ACC112 (cell line): ENCODE measurements at regions not wholly inside any gene's neighbourhood (a gene's known extent, or its start where the extent isn't known, plus 50 kb on each side); places are given as distances from the start of the nearest gene placed in this dataset.
"Not testable (repeated sequence)": the region's sequence is repeated elsewhere in the genome, so short reads cannot be mapped to it uniquely, and the experiment has no call there.

Experiments used
- H2AFZ ChIP-seq: fragments of 200-600 bp; sonication (generic); one replicate; pipeline ENCODE4 v1.6.0; 2017; ENCODE audit warnings: antibody characterized with exemption, low read length; ENCODE audit not compliant: unreplicated experiment
- H3K27ac ChIP-seq: fragments of 200-600 bp; sonication (generic); 2 replicates; pipeline ENCODE4 v1.5.1; 2014; ENCODE audit warnings: low read depth, mild to moderate bottlenecking, antibody characterized with exemption, low read length, moderate library complexity
- H3K27me3 ChIP-seq: fragments of 200-600 bp; sonication (generic); 2 replicates; pipeline ENCODE4 v1.6.1; 2014; ENCODE audit warnings: mild to moderate bottlenecking, antibody characterized with exemption, low read length, moderate library complexity, mixed read lengths; ENCODE audit not compliant: insufficient read depth
- H3K36me3 ChIP-seq: fragments of 200-600 bp; sonication (generic); 2 replicates; pipeline ENCODE4 v1.6.1; 2016; ENCODE audit warnings: mild to moderate bottlenecking, antibody characterized with exemption, low read length, moderate library complexity, mixed read lengths; ENCODE audit not compliant: insufficient read depth
- H3K4me1 ChIP-seq: fragments of 200-600 bp; sonication (generic); one replicate; pipeline ENCODE4 v1.6.1; 2016; ENCODE audit warnings: low read length, mixed read lengths; ENCODE audit not compliant: insufficient read depth, unreplicated experiment, control insufficient read depth
- H3K4me3 ChIP-seq: fragments of 200-600 bp; sonication (generic); 2 replicates; pipeline ENCODE4 v1.5.1; 2014; ENCODE audit warnings: mild to moderate bottlenecking, low read depth, low read length
- H3K79me2 ChIP-seq: fragments of 200-600 bp; sonication (generic); one replicate; pipeline ENCODE4 v1.6.0; 2016; ENCODE audit warnings: low read length; ENCODE audit not compliant: control insufficient read depth, unreplicated experiment, insufficient read depth

- H3K27me3 ChIP-seq: no peaks in the 10 kb centered on the region
- no peak overlapping the region; the same call in 1 of the 2 replicates for H3K27ac ChIP-seq
- peaks cover 14% of the 10 kb centered on the region for H3K4me1 ChIP-seq
- no peaks in the 10 kb centered on the region for H3K79me2 ChIP-seq
- no peaks in the 10 kb centered on the region for H3K36me3 ChIP-seq
- H2AFZ ChIP-seq: peak overlapping the region; percentile 96
- no peak overlapping the region for H3K4me3 ChIP-seq
These were observed 68.2 kb upstream of the STC2 start for GRCh38 chr5:173396311-173396993.

- H2AFZ ChIP-seq: peak overlapping the region; percentile 96
These were observed 67.7 kb upstream of the STC2 start for GRCh38 chr5:173395933-173396308.

GRCh38 chr5:173395257-173395932 lies 67.2 kb upstream of the STC2 start:
- Histone ChIP-seq H3K27ac (peak overlapping the region; percentile 58; the same call in 1 of the 2 replicates), H2AFZ (peak overlapping the region; percentile 96), H3K79me2 (no peaks in the 10 kb centered on the region), H3K4me1 (peaks cover 14% of the 10 kb centered on the region), H3K4me3 (no peak overlapping the region), H3K27me3 (no peaks in the 10 kb centered on the region), H3K36me3 (no peaks in the 10 kb centered on the region)

More at GRCh38 chr5:173395933-173396308, 67.7 kb upstream of the STC2 start:
- Histone ChIP-seq H3K27me3 (no peaks in the 10 kb centered on the region), H3K27ac (peak overlapping the region; percentile 58; the same call in 1 of the 2 replicates), H3K36me3 (no peaks in the 10 kb centered on the region), H3K4me3 (no peak overlapping the region), H3K4me1 (peaks cover 14% of the 10 kb centered on the region), H3K79me2 (no peaks in the 10 kb centered on the region)

- Histone ChIP-seq H3K4me1 (peaks cover 14% of the 10 kb centered on the region), H3K27ac (no peak overlapping the region), H3K4me3 (no peak overlapping the region), H3K79me2 (no peaks in the 10 kb centered on the region), H2AFZ (no peak overlapping the region), H3K27me3 (no peaks in the 10 kb centered on the region), H3K36me3 (no peaks in the 10 kb centered on the region)
These were observed 66.5 kb upstream of the STC2 start for GRCh38 chr5:173394701-173395100.

- Histone ChIP-seq H3K27ac (no peak overlapping the region), H3K79me2 (no peaks in the 10 kb centered on the region), H3K4me3 (no peak overlapping the region), H3K36me3 (no peaks in the 10 kb centered on the region), H3K27me3 (no peaks in the 10 kb centered on the region), H2AFZ (no peak overlapping the region), H3K4me1 (peaks cover 14% of the 10 kb centered on the region)
These were observed 64.0 kb upstream of the STC2 start for GRCh38 chr5:173392172-173392571.

DNA sequence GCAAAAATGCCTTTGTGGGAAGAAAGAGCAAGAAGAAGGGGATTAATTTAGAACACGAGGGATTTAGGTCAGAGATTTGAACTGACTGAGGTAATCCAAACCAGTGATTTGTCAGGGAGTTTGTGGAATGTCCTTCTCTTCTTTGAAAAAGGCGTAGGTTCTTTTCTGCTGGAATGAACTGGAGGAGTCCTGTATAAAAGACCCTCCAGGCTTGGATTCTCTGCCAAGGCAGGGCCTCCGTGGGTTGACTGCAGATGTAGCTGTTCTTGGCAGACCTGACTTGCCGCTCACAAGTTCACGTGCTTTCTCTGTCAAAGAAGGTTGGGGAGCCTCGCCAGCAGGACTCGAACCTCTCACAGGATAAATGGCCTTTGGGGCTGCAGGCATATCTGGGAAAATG lies 62.8 kb upstream of the STC2 start:
- Histone ChIP-seq H3K4me3 (no peak overlapping the region), H3K27ac (no peak overlapping the region), H3K4me1 (peaks cover 12% of the 10 kb centered on the region), H3K36me3 (no peaks in the 10 kb centered on the region), H3K79me2 (no peaks in the 10 kb centered on the region), H2AFZ (no peak overlapping the region), H3K27me3 (no peaks in the 10 kb centered on the region)

- H3K36me3 ChIP-seq, H3K4me1 ChIP-seq, H2AFZ ChIP-seq, H3K27me3 ChIP-seq, H3K4me3 ChIP-seq, H3K27ac ChIP-seq, H3K79me2 ChIP-seq: not testable (repeated sequence)
These were observed 59.1 kb upstream of the STC2 start for GRCh38 chr5:173387293-173387692.

DNA sequence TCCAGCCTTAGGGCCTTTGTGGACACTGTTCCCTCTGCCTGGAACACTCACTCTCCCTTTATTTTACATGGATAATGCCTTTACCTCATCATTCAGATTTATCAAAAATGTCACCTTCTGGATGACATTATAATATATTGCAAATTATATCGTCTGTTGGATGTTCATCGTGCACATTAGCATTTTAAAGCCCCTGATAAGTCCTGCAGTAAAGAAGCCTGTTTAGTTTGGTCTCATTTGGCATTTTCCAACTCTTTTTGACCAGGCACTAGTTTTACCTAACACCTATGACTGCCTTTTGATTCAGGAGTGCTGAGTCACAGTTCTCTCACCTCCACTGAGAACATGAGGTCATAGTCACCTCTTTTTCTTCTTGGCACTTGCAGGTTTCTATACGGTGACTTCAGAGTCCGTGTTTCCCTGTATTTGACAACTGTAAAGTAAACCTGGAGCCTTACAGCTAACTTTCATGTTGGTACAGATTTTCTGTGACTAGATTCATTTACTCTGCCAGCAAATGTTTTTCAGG lies 57.7 kb upstream of the STC2 start:
- Histone ChIP-seq H3K4me1 (no peaks in the 10 kb centered on the region), H2AFZ (no peak overlapping the region)

DNA sequence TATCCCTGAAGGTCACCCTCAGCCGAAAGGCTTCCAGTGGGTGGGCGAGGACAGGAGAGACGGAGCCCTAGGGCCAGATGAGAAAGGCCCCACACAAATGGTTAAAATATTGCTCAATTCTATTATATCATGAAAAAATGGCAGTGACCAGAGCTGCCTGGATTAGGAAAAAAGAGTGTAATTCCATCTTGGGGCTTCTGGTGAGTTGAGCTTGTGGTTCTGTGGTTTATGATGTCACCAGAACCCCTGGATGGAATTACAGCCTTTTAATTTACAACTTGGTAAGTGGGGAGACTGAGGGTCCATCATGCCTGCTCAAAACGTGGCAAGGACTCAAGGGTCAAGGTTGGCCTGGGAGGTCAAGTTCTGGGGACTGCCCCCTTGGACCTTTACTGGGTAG lies 55.5 kb upstream of the STC2 start:
- no peaks in the 10 kb centered on the region for H3K79me2 ChIP-seq
- no peaks in the 10 kb centered on the region for H3K36me3 ChIP-seq
- no peaks in the 10 kb centered on the region for H3K4me1 ChIP-seq
- H3K27ac ChIP-seq: no peak overlapping the region
- no peak overlapping the region for H3K4me3 ChIP-seq
- no peaks in the 10 kb centered on the region for H3K27me3 ChIP-seq
- no peak overlapping the region for H2AFZ ChIP-seq

More for the DNA sequence above, 57.7 kb upstream of the STC2 start:
- no peaks in the 10 kb centered on the region for H3K79me2 ChIP-seq
- H3K27me3 ChIP-seq: no peaks in the 10 kb centered on the region
- no peak overlapping the region for H3K27ac ChIP-seq
- no peaks in the 10 kb centered on the region for H3K36me3 ChIP-seq
- no peak overlapping the region for H3K4me3 ChIP-seq

GRCh38 chr5:173378727-173379126 lies 50.5 kb upstream of the STC2 start:
- Histone ChIP-seq H2AFZ (no peak overlapping the region), H3K79me2 (no peaks in the 10 kb centered on the region), H3K4me1 (no peaks in the 10 kb centered on the region), H3K27ac (no peak overlapping the region), H3K4me3 (no peak overlapping the region), H3K27me3 (no peaks in the 10 kb centered on the region), H3K36me3 (no peaks in the 10 kb centered on the region)
